HepG2 (cell line): ENCODE measurements at regions not wholly inside any gene's neighbourhood (a gene's known extent, or its start where the extent isn't known, plus 50 kb on each side); places are given as distances from the start of the nearest gene placed in this dataset.

Source experiments
- ATAC-seq: fragments of 200-7000 bp; cut with Tn5 transposase; 3 replicates; pipeline ENCODE4 v1.9.1; 2020; ENCODE audit warnings: mild to moderate bottlenecking, moderate library complexity
- BruUV-seq: library from RNA; stranded (reverse); fragments of 400-500 nt; replicated peaks from 2 replicates; lab custom pipeline; 2021; lab: Mats Ljungman, UMichigan
- CTCF ChIA-PET: fragments of 300-600 bp; formaldehyde crosslinking; extraction: SDS; loops from one replicate; lab custom pipeline; 2021; ENCODE audit warnings: low total read pairs, inconsistent platforms, low intra/inter-chr PET ratio; lab: Yijun Ruan, JAX
- POLR2A ChIA-PET: fragments of 350-600 bp; sonication (Branson Sonifier 250); formaldehyde crosslinking; loops from one replicate; lab custom pipeline; 2020; ENCODE audit warnings: antibody characterized with exemption, inconsistent platforms; lab: Yijun Ruan, JAX
- DNase-seq: peaks from one replicate; pipeline ENCODE4 v3.0.0-alpha.2; 2015; ENCODE audit warnings: low spot score
- FAIRE-seq: peaks from 3 replicates; lab custom pipeline; 2011; peaks lifted over from hg19 to GRCh38; lab: Jason Lieb, UNC
- H2AFZ ChIP-seq: one replicate; pipeline ENCODE4 v1.6.1; 2011; ENCODE audit warnings: low read length, inconsistent platforms
- H3K27ac ChIP-seq: fragments of 300-600 bp; 3 replicates; pipeline ENCODE4 v1.8.0; 2011; ENCODE audit warnings: mixed run types, mild to moderate bottlenecking, mixed read lengths, low read length, inconsistent platforms; ENCODE audit not compliant: insufficient read depth; ENCODE audit errors: extremely low read length
- H3K27me3 ChIP-seq, 2 experiments: fragments of 200-600 bp in 1 of 2; 2 replicates in 1 of 2; 3 replicates in 1 of 2; pipeline versions ENCODE4 v1.6.0 to v1.8.0; 2011; ENCODE audit warnings: low read length in 2 of 2, mild to moderate bottlenecking in 2 of 2, moderate library complexity in 2 of 2, inconsistent platforms in 1 of 2; ENCODE audit not compliant: insufficient read depth in 2 of 2, control insufficient read depth in 1 of 2
- H3K36me3 ChIP-seq, 2 experiments: fragments of 200-600 bp in 1 of 2; replicated peaks in 1 of 2; 2 replicates in 1 of 2; 3 replicates in 1 of 2; pipeline versions ENCODE4 v1.5.1 to v1.8.0; 2011; ENCODE audit warnings: low read length in 2 of 2, inconsistent platforms in 1 of 2; ENCODE audit not compliant: insufficient read depth in 2 of 2, control insufficient read depth in 1 of 2
- H3K4me1 ChIP-seq: 2 replicates; pipeline ENCODE4 v1.5.1; 2012; ENCODE audit warnings: low read length, inconsistent platforms; ENCODE audit not compliant: insufficient read depth
- H3K4me2 ChIP-seq: 2 replicates; pipeline ENCODE4 v1.6.0; 2011; ENCODE audit warnings: low read depth, low read length, inconsistent platforms
- H3K4me3 ChIP-seq, 3 experiments: fragments of 200-600 bp in 1 of 3; sonication (generic), shearing (Covaris generic) in 1 of 3; replicated peaks in 1 of 3; 2 replicates each; pipeline ENCODE4 v1.5.1; 2011 to 2016; ENCODE audit warnings: low read length in 3 of 3, inconsistent platforms in 2 of 3, low read depth in 2 of 3, mild to moderate bottlenecking in 2 of 3, control low read depth in 1 of 3, mixed read lengths in 1 of 3; ENCODE audit not compliant: insufficient read depth in 1 of 3
- H3K79me2 ChIP-seq: one replicate; pipeline ENCODE4 v1.6.1; 2011; ENCODE audit warnings: low read length, inconsistent platforms; ENCODE audit not compliant: insufficient read depth
- H3K9ac ChIP-seq: 2 replicates; pipeline ENCODE4 v1.6.0; 2011; ENCODE audit warnings: mild to moderate bottlenecking, low read depth, low read length, inconsistent platforms; ENCODE audit not compliant: insufficient read depth
- H3K9me3 ChIP-seq: 2 replicates; pipeline ENCODE4 v1.5.1; 2012; ENCODE audit warnings: mild to moderate bottlenecking, low read length
- H4K20me1 ChIP-seq: 2 replicates; pipeline ENCODE4 v1.6.0; 2011; ENCODE audit warnings: inconsistent platforms, mild to moderate bottlenecking, low read length, moderate library complexity; ENCODE audit not compliant: insufficient read depth
- BCL6 ChIP-seq: IDR thresholded peaks from 2 replicates; pipeline ENCODE4 v1.6.1; 2016; ENCODE audit warnings: missing genetic modification reagents, missing compliant biosample characterization
- DNMT3B ChIP-seq: conservative IDR thresholded peaks from 2 replicates; pipeline ENCODE4 v1.6.1; 2016; ENCODE audit warnings: missing biosample characterization, control low read depth
- NR2F1 ChIP-seq, 2 experiments: fragments of 450-650 bp in 1 of 2; formaldehyde crosslinking in 1 of 2; IDR thresholded peaks; 2 replicates each; pipeline versions ENCODE4 v1.5.0 to v1.6.1; 2016 to 2020; ENCODE audit warnings: mild to moderate bottlenecking in 1 of 2, missing compliant biosample characterization in 1 of 2, missing genetic modification reagents in 1 of 2, moderate library complexity in 1 of 2
- TBL1XR1 ChIP-seq: fragments of 150-350 bp; IDR thresholded peaks from 2 replicates; pipeline ENCODE4 v1.6.1; 2014; ENCODE audit warnings: borderline replicate concordance, low read length; ENCODE audit not compliant: partially characterized antibody
- ZBTB39 ChIP-seq: sonication (generic); formaldehyde crosslinking; IDR thresholded peaks from 2 replicates; pipeline ENCODE4 v1.5.0; 2020; ENCODE audit warnings: missing genetic modification reagents
- ZBTB7B ChIP-seq: sonication (generic); formaldehyde crosslinking; IDR thresholded peaks from 2 replicates; pipeline ENCODE4 v1.4.0; 2020; ENCODE audit warnings: missing genetic modification reagents
- ZHX2 ChIP-seq, 2 experiments: sonication (generic) in 1 of 2; formaldehyde crosslinking in 1 of 2; IDR thresholded peaks; 2 replicates each; pipeline versions ENCODE4 v1.6.1 to v1.9.0; 2014 to 2022; ENCODE audit warnings: antibody characterized with exemption in 1 of 2, borderline replicate concordance in 1 of 2, inconsistent platforms in 1 of 2, low read depth in 1 of 2, missing genetic modification reagents in 1 of 2
- ZMYM2 ChIP-seq: sonication (generic); formaldehyde crosslinking; IDR thresholded peaks from 2 replicates; pipeline ENCODE4 v1.8.0; 2022; ENCODE audit warnings: mild to moderate bottlenecking, missing genetic modification reagents
- ZNF275 ChIP-seq: sonication (generic); formaldehyde crosslinking; IDR thresholded peaks from 2 replicates; pipeline ENCODE4 v1.8.0; 2022; ENCODE audit warnings: missing genetic modification reagents, mild to moderate bottlenecking, inconsistent platforms, borderline replicate concordance
- WGBS: methylation state at CpG from one replicate; pipeline ENCODE4 v1.1.6; 2017; ENCODE audit warnings: low lambda C conversion rate; 5-methylcytosine and 5-hydroxymethylcytosine counted together
- in situ Hi-C: cut with HindIII; loops from 2 replicates; pipeline ENCODE4 v1.10.0; 2017; ENCODE audit warnings: low pct_unique_long_range_greater_than_20kb; ENCODE audit not compliant: extremely low pct_ligation_motif_present
- intact Hi-C: fragments of 100-400 bp; cut with micrococcal nuclease; formaldehyde crosslinking; loops from one replicate; pipeline ENCODE4 v1.10.0; 2022; ENCODE audit not compliant: unreplicated experiment

DNA sequence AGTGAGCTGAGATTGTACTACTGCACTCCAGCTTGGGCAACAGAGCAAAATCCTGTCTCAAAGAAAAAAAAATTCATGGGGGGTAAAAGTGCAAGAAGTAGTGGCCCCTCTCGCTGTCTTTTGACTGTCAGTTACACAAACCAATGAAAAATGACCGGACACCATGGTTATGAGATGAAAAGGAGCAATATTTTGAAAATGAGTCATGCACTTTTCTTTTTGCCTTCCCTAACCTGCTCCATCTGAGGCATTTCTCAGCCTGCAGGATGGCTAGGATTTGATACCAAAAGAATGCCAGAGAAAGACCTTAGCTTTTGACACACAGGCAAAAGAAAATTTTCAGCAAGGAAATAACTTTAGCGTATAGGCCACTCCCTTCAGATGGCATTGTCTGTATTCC is 181.7 kb upstream of the ARID1B start:
- Histone ChIP-seq H3K9me3 (no peaks in the 10 kb centered on the region), H3K27me3 (peaks cover 2 to 29% of the 10 kb centered on the region in 2 experiments; a peak in 4 of 5 replicates), H3K36me3 (no peaks in the 10 kb centered on the region), H3K4me2 (no peak overlapping the region), H3K79me2 (no peaks in the 10 kb centered on the region), H3K9ac (no peak overlapping the region), H4K20me1 (no peaks in the 10 kb centered on the region), H3K27ac (no peak overlapping the region), H3K4me1 (no peaks in the 10 kb centered on the region), H3K4me3 (no peak overlapping the region), H2AFZ (no peak overlapping the region)
- TF ChIP-seq ZHX2 (IDR thresholded peaks at IDR 0.05; ENCODE audit: low read depth) (no peak), ZHX2 (CRISPR knock-in tag; IDR thresholded peaks at IDR 0.05; ENCODE audit: borderline replicate concordance) (no peak)
- ATAC-seq (no peak), DNase-seq (no peak), FAIRE-seq (no peak)
- BruUV-seq: no TSS peak
- in situ Hi-C loops (no loop called here), intact Hi-C loops (no loop called here)
- POLR2A ChIA-PET: no interaction called here
- CTCF ChIA-PET: no interaction called here
- WGBS: 5% methylated on average over 3 of the region's 3 CpGs

GRCh38 chr6:156593893-156594292 is 183.3 kb upstream of the ARID1B start:
- Histone ChIP-seq H3K4me3 (no peak overlapping the region), H3K4me1 (no peaks in the 10 kb centered on the region), H3K9ac (no peak overlapping the region), H3K27ac (no peak overlapping the region), H3K4me2 (no peak overlapping the region), H3K9me3 (no peaks in the 10 kb centered on the region), H2AFZ (no peak overlapping the region), H3K27me3 (peaks cover 0 to 21% of the 10 kb centered on the region in 2 experiments; a peak in 2 of 5 replicates), H4K20me1 (no peaks in the 10 kb centered on the region), H3K36me3 (no peaks in the 10 kb centered on the region), H3K79me2 (no peaks in the 10 kb centered on the region)
- no peak for FAIRE-seq
- ChIA-PET POLR2A (no interaction called here), CTCF (no interaction called here)
- no TSS peak for BruUV-seq
- ATAC-seq: no peak
- intact Hi-C loops (no loop called here), in situ Hi-C loops (no loop called here)
- 0% methylated on average over 3 of the region's 3 CpGs for WGBS
- no peak for DNase-seq
- TF ChIP-seq TBL1XR1 (no peak), ZBTB39 (CRISPR knock-in tag) (no peak), NR2F1 (CRISPR knock-in tag; IDR thresholded peaks at IDR 0.05) (no peak), ZMYM2 (no peak), BCL6 (CRISPR knock-in tag) (no peak), ZBTB7B (CRISPR knock-in tag) (no peak), ZNF275 (CRISPR knock-in tag) (no peak), DNMT3B (CRISPR knock-in tag) (no peak)
